PC-3 (cell line): ENCODE measurements at regions not wholly inside any gene's neighbourhood (a gene's known extent, or its start where the extent isn't known, plus 50 kb on each side); places are given as distances from the start of the nearest gene placed in this dataset.
A peak's percentile ranks its signal among the peaks of the same experiment; 100 is the strongest.
"Not testable (repeated sequence)": the region's sequence is repeated elsewhere in the genome, so short reads cannot be mapped to it uniquely, and the experiment has no call there.

Experiments
- ATAC-seq: fragments of 200-7000 bp; cut with Tn5 transposase; 2 replicates; pipeline ENCODE4 v1.9.1; 2020; ENCODE audit warnings: mild to moderate bottlenecking, moderate library complexity
- BruUV-seq: library from RNA; stranded (reverse); fragments of 400-500 nt; replicated peaks from 2 replicates; lab custom pipeline; 2021; lab: Mats Ljungman, UMichigan
- CTCF ChIA-PET: fragments of 300-600 bp; sonication (Branson Sonifier 250); formaldehyde crosslinking; loops from one replicate; lab custom pipeline; 2022; ENCODE audit warnings: antibody characterized with exemption; lab: Charles Lee
- POLR2A ChIA-PET: fragments of 300-600 bp; sonication (Branson Sonifier 250); formaldehyde crosslinking; loops from one replicate; lab custom pipeline; 2022; ENCODE audit warnings: antibody characterized with exemption; ENCODE audit not compliant: unreplicated experiment; lab: Charles Lee
- DNase-seq: peaks from one replicate; pipeline ENCODE4 v3.0.0-alpha.2; 2015
- H2AFZ ChIP-seq: fragments of 300-600 bp; sonication (generic); 2 replicates; pipeline ENCODE4 v1.6.0; 2016; ENCODE audit warnings: antibody characterized with exemption, low read length
- H3F3A ChIP-seq: fragments of 300-600 bp; sonication (generic); one replicate; pipeline ENCODE4 v1.6.0; 2017; ENCODE audit warnings: antibody characterized with exemption, low read length, control low read depth, mild to moderate bottlenecking; ENCODE audit not compliant: unreplicated experiment
- H3K27ac ChIP-seq: fragments of 300-600 bp; sonication (generic); 2 replicates; pipeline ENCODE4 v1.5.1; 2016; ENCODE audit warnings: mild to moderate bottlenecking, low read length
- H3K27me3 ChIP-seq: fragments of 300-600 bp; sonication (generic); 2 replicates; pipeline ENCODE4 v1.6.1; 2016; ENCODE audit warnings: low read length, mixed read lengths
- H3K36me3 ChIP-seq: fragments of 300-600 bp; sonication (generic); 2 replicates; pipeline ENCODE4 v1.6.1; 2016; ENCODE audit warnings: low read depth, mixed run types, low read length, mixed read lengths
- H3K4me1 ChIP-seq: fragments of 300-600 bp; sonication (generic); 2 replicates; pipeline ENCODE4 v1.5.1; 2016; ENCODE audit warnings: low read length; ENCODE audit not compliant: insufficient read depth
- H3K4me2 ChIP-seq: fragments of 300-600 bp; sonication (generic); 2 replicates; pipeline ENCODE4 v1.6.0; 2016; ENCODE audit warnings: low read length
- H3K4me3 ChIP-seq: fragments of 300-600 bp; sonication (generic); 2 replicates; pipeline ENCODE4 v1.5.1; 2016; ENCODE audit warnings: mild to moderate bottlenecking, low read length, mixed read lengths
- H3K79me2 ChIP-seq: fragments of 300-600 bp; sonication (generic); 2 replicates; pipeline ENCODE4 v1.6.1; 2017; ENCODE audit warnings: low read length, mixed read lengths
- H3K9ac ChIP-seq: fragments of 300-600 bp; sonication (generic); 2 replicates; pipeline ENCODE4 v1.6.0; 2016; ENCODE audit warnings: mild to moderate bottlenecking, low read length
- H3K9me2 ChIP-seq: fragments of 300-600 bp; sonication (generic); replicated peaks from 2 replicates; pipeline ENCODE4 v1.6.1; 2016; ENCODE audit warnings: mixed run types, low read length, mixed read lengths
- H3K9me3 ChIP-seq: fragments of 300-600 bp; sonication (generic); 2 replicates; pipeline ENCODE4 v1.6.1; 2016; ENCODE audit warnings: low read length, mixed read lengths
- H4K20me1 ChIP-seq: fragments of 300-600 bp; sonication (generic); 2 replicates; pipeline ENCODE4 v1.6.1; 2016; ENCODE audit warnings: low read length, mixed read lengths
- CTCF ChIP-seq: fragments of 300-600 bp; sonication (generic); conservative IDR thresholded peaks from 2 replicates; pipeline ENCODE4 v1.5.1; 2017; ENCODE audit warnings: antibody characterized with exemption, low read depth, mild to moderate bottlenecking, low read length
- EZH2 ChIP-seq: fragments of 300-600 bp; sonication (generic); IDR thresholded peaks from one replicate; pipeline ENCODE4 v1.6.1; 2017; ENCODE audit warnings: antibody characterized with exemption, mild to moderate bottlenecking, low read length; ENCODE audit not compliant: unreplicated experiment
- EZH2phosphoT487 ChIP-seq: fragments of 300-600 bp; sonication (generic); IDR thresholded peaks from 2 replicates; pipeline ENCODE4 v1.6.1; 2018; ENCODE audit warnings: mild to moderate bottlenecking, antibody characterized with exemption, low read length, borderline replicate concordance
- intact Hi-C: fragments of 100-400 bp; cut with micrococcal nuclease; formaldehyde crosslinking; loops from 2 replicates; pipeline ENCODE4 v1.9.0; 2023

- CTCF ChIA-PET, result interaction anchor here (0.7 kb wide), 1 partner anchor 265 kb away, joined by 4 read pairs; no protein-coding TSS in a partner anchor
- Histone ChIP-seq H4K20me1 (no peaks in the 10 kb centered on the region), H3K4me1 (no peaks in the 10 kb centered on the region), H2AFZ (no peak overlapping the region), H3K4me2 (no peak overlapping the region), H3K4me3 (no peak overlapping the region), H3K36me3 (no peaks in the 10 kb centered on the region), H3K27ac (no peak overlapping the region), H3K9me3 (no peaks in the 10 kb centered on the region), H3K27me3 (no peaks in the 10 kb centered on the region; the same call in 1 of the 2 replicates), H3K9me2 (no peaks in the 10 kb centered on the region), H3K79me2 (no peaks in the 10 kb centered on the region), H3F3A (no peaks in the 10 kb centered on the region), H3K9ac (no peak overlapping the region)
- POLR2A ChIA-PET, result no interaction called here
- TF ChIP-seq EZH2, result no peak
- TF ChIP-seq CTCF, result peak; percentile 96
- no peak for TF ChIP-seq EZH2phosphoT487
- no TSS peak for BruUV-seq
- intact Hi-C loops, result loop anchor here (1.0 to 5.0 kb wide), 5 partner anchors 206 to 521 kb away; no protein-coding TSS in a partner anchor
- DNase-seq, result peak; percentile 66
- peak; percentile 70 for ATAC-seq
Measured at GRCh38 chr14:29016050-29016900, 249.7 kb downstream of the FOXG1 start.

DNA sequence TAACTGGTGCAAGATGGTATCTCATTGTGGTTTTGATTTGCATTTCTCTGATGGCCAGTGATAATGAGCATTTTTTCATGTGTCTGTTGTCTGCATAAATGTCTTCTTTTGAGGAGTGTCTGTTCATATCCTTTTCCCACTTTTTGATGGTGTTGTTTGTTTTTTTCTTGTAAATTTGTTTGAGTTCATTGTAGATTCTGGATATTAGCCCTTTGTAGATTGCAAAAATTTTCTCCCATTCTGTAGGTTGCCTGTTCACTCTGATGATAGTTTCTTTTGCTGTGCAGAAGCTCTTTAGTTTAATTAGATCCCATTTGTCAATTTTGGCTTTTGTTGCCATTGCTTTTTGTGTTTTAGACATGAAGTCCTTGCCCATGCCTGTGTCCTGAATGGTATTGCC, 256.9 kb downstream of the FOXG1 start:
- CTCF ChIA-PET, H3K27me3 ChIP-seq, H4K20me1 ChIP-seq, H3K4me3 ChIP-seq, H3K27ac ChIP-seq, H3K79me2 ChIP-seq, H2AFZ ChIP-seq, DNase-seq, H3F3A ChIP-seq, BruUV-seq, POLR2A ChIA-PET, ATAC-seq, intact Hi-C loops, H3K4me1 ChIP-seq, H3K9ac ChIP-seq, H3K4me2 ChIP-seq, H3K9me3 ChIP-seq, H3K9me2 ChIP-seq, H3K36me3 ChIP-seq: not testable (repeated sequence)

- CTCF ChIA-PET, H3F3A ChIP-seq, H3K4me2 ChIP-seq, intact Hi-C loops, H3K79me2 ChIP-seq, ATAC-seq, POLR2A ChIA-PET, H3K27me3 ChIP-seq, BruUV-seq, DNase-seq, H2AFZ ChIP-seq, H3K4me3 ChIP-seq, H3K9me2 ChIP-seq, H3K27ac ChIP-seq, H3K9ac ChIP-seq, H3K36me3 ChIP-seq, H3K9me3 ChIP-seq, H4K20me1 ChIP-seq: not testable (repeated sequence)
- H3K4me1 ChIP-seq, result peaks cover 11% of the 10 kb centered on the region
Measured at GRCh38 chr14:29027441-29027840, 260.9 kb downstream of the FOXG1 start.

DNA sequence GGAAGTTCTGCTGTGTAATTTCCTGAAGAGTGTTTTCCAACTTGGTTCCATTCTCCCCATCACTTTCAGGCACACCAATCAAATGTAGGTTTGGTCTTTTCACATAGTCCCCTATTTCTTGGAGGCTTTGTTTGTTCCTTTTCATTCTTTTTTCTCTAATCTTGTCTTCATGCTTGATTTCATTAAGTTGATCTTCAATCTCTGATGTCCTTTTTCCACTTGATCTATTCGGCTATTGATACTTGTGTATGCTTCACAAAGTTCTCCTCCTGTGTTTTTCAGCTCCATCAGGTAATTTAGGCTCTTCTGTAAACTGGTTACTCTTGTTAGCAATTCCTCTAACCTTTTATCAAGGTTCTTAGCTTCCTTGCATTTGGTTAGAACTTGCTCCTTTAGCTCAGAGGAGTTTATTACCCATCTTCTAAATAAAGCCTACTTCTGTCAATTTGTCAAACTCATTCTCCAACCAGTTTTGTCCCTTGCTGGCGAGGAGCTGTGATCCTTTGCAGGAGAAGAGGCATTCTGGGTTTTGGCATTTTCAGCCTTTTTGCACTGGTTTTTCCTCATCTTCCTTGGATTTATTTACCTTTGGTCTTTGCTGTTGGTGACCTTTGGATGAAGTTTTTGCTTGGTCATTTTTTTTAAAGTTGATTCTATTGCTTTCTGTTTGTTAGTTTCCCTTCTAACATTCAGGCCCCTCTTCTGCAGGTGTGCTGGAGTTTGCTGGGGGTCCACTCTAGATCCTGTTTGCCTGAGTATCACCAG, 261.5 kb downstream of the FOXG1 start:
- H4K20me1 ChIP-seq, CTCF ChIA-PET, BruUV-seq, H3K79me2 ChIP-seq, H3K9me3 ChIP-seq, H3K36me3 ChIP-seq, H3K27ac ChIP-seq, H3K9me2 ChIP-seq, H3F3A ChIP-seq, DNase-seq, H3K9ac ChIP-seq, ATAC-seq, intact Hi-C loops, H3K4me3 ChIP-seq, H3K27me3 ChIP-seq: not testable (repeated sequence)
- Histone ChIP-seq H2AFZ (peak overlapping the region; percentile 56; the same call in 1 of the 2 replicates), H3K4me1 (peaks cover 11% of the 10 kb centered on the region), H3K4me2 (peak overlapping the region; percentile 60; the same call in 1 of the 2 replicates)
- POLR2A ChIA-PET, result interaction anchor here (0.6 kb wide), 1 partner anchor 39 kb away, joined by 3 read pairs; no protein-coding TSS in a partner anchor
